Hepatocyte (in vitro differentiated cells): ENCODE measurements at regions not wholly inside any gene's neighbourhood (a gene's known extent, or its start where the extent isn't known, plus 50 kb on each side); places are given as distances from the start of the nearest gene placed in this dataset.

Experiments used
- EZH2 ChIP-seq: fragments of 200-600 bp; sonication (generic); IDR thresholded peaks from 2 replicates; pipeline ENCODE4 v1.6.1; 2016; ENCODE audit warnings: antibody characterized with exemption, mild to moderate bottlenecking, borderline replicate concordance
- TF ChIP-seq, protein P1 (sequence below): fragments of 200-600 bp; sonication (generic); IDR thresholded peaks from 2 replicates; pipeline ENCODE4 v1.5.1; 2016; ENCODE audit warnings: antibody characterized with exemption, mild to moderate bottlenecking; ENCODE audit not compliant: poor library complexity

DNA sequence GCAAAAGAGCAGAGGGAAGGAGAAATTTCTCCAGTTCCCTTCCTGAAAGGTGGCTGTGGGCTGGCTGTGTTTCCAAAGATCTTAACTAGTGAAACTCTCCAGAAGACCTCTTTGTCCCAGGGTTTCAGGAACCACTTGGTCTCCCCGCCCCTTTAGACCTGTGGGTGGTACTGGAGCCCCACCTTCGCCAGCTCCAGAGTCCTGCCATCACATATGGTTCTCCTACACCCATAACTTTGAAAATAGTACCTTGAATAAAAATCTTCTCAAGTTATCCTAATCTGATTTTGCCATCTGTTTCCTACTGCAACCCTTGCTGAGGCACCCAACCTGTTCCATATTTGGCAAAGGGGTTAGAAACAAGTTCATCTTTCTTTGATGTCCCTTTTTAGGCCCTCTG is 303.9 kb downstream of the SEC16B start:
- TF ChIP-seq, protein P1, sequence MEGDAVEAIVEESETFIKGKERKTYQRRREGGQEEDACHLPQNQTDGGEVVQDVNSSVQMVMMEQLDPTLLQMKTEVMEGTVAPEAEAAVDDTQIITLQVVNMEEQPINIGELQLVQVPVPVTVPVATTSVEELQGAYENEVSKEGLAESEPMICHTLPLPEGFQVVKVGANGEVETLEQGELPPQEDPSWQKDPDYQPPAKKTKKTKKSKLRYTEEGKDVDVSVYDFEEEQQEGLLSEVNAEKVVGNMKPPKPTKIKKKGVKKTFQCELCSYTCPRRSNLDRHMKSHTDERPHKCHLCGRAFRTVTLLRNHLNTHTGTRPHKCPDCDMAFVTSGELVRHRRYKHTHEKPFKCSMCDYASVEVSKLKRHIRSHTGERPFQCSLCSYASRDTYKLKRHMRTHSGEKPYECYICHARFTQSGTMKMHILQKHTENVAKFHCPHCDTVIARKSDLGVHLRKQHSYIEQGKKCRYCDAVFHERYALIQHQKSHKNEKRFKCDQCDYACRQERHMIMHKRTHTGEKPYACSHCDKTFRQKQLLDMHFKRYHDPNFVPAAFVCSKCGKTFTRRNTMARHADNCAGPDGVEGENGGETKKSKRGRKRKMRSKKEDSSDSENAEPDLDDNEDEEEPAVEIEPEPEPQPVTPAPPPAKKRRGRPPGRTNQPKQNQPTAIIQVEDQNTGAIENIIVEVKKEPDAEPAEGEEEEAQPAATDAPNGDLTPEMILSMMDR, result no peak
- TF ChIP-seq EZH2, result no peak
